H1 (cell line): ENCODE measurements at regions not wholly inside any gene's neighbourhood (a gene's known extent, or its start where the extent isn't known, plus 50 kb on each side); places are given as distances from the start of the nearest gene placed in this dataset.

Experiments used
- CTCF ChIA-PET: fragments of 300-600 bp; sonication (Branson Sonifier 250); formaldehyde crosslinking; loops from one replicate; lab custom pipeline; 2021; ENCODE audit not compliant: partially characterized antibody; lab: Charles Lee
- POLR2A ChIA-PET: fragments of 300-600 bp; sonication (Branson Sonifier 250); formaldehyde crosslinking; loops from one replicate; lab custom pipeline; 2021; ENCODE audit warnings: inconsistent platforms; ENCODE audit not compliant: partially characterized antibody; lab: Charles Lee
- DNase-seq, 2 experiments: peaks; one replicate each; pipeline versions ENCODE4 v3.0.0 to v3.0.0-alpha.2; 2010 to 2022; ENCODE audit warnings: low spot score in 2 of 2, low read depth in 1 of 2, mixed read lengths in 1 of 2
- FAIRE-seq: peaks from 2 replicates; lab custom pipeline; 2011; peaks lifted over from hg19 to GRCh38; lab: Jason Lieb, UNC
- H2AFZ ChIP-seq: 2 replicates; pipeline ENCODE4 v1.8.1; 2012; ENCODE audit warnings: low read length, inconsistent platforms
- H2AK5ac ChIP-seq: 2 replicates; pipeline ENCODE4 v1.6.1; 2013; ENCODE audit warnings: low read depth, low read length
- H2BK120ac ChIP-seq: replicated peaks from 2 replicates; pipeline ENCODE3; 2013; ENCODE audit warnings: low read depth, low read length, inconsistent platforms
- H2BK12ac ChIP-seq: 2 replicates; pipeline ENCODE4 v1.6.1; 2013; ENCODE audit warnings: low read depth, low read length
- H2BK15ac ChIP-seq: 2 replicates; pipeline ENCODE4 v1.6.1; 2013; ENCODE audit warnings: low read length
- H2BK20ac ChIP-seq: 2 replicates; pipeline ENCODE4 v1.6.1; 2013; ENCODE audit warnings: low read length
- H2BK5ac ChIP-seq: 2 replicates; pipeline ENCODE4 v1.6.1; 2013; ENCODE audit warnings: low read depth, low read length
- H3K14ac ChIP-seq: 2 replicates; pipeline ENCODE4 v1.6.1; 2013; ENCODE audit warnings: inconsistent platforms; ENCODE audit not compliant: insufficient read length
- H3K18ac ChIP-seq: 2 replicates; pipeline ENCODE4 v1.6.1; 2013; ENCODE audit warnings: low read length; ENCODE audit errors: extremely low read depth
- H3K23ac ChIP-seq: 2 replicates; pipeline ENCODE4 v1.6.1; 2013; ENCODE audit warnings: inconsistent platforms; ENCODE audit not compliant: insufficient read length
- H3K23me2 ChIP-seq: 2 replicates; pipeline ENCODE4 v1.6.1; 2013; ENCODE audit warnings: low read depth, low read length
- H3K27ac ChIP-seq: 2 replicates; pipeline ENCODE4 v1.6.1; 2011; ENCODE audit warnings: low read depth, low read length, inconsistent platforms
- H3K27me3 ChIP-seq, 4 experiments: replicated peaks in 1 of 4; 1 replicate in 1 of 4; 2 replicates in 3 of 4; pipeline versions ENCODE4 v1.6.1 to v1.8.1; 2011 to 2013; ENCODE audit warnings: low read length in 3 of 4, mild to moderate bottlenecking in 3 of 4, inconsistent platforms in 2 of 4, mixed read lengths in 2 of 4, moderate library complexity in 1 of 4; ENCODE audit not compliant: control insufficient read depth in 3 of 4, insufficient read depth in 3 of 4; ENCODE audit errors: extremely low read depth in 1 of 4
- H3K36me3 ChIP-seq, 4 experiments: 2 replicates each; pipeline versions ENCODE4 v1.6.1 to v1.8.1; 2011 to 2013; ENCODE audit warnings: mild to moderate bottlenecking in 4 of 4, low read length in 3 of 4, moderate library complexity in 2 of 4, control low read depth in 1 of 4, inconsistent platforms in 1 of 4; ENCODE audit not compliant: insufficient read depth in 4 of 4, control insufficient read depth in 2 of 4
- H3K4ac ChIP-seq: replicated peaks from 2 replicates; pipeline ENCODE3; 2013; ENCODE audit warnings: low read length, low read depth, mixed read lengths, inconsistent platforms; ENCODE audit not compliant: insufficient read length
- H3K4me1 ChIP-seq, 4 experiments: replicated peaks in 1 of 4; 1 replicate in 1 of 4; 2 replicates in 3 of 4; pipeline versions ENCODE4 v1.6.1 to v1.8.1; 2011 to 2013; ENCODE audit warnings: low read length in 3 of 4, inconsistent platforms in 2 of 4, mixed read lengths in 1 of 4; ENCODE audit not compliant: insufficient read depth in 4 of 4, control insufficient read depth in 3 of 4
- H3K4me2 ChIP-seq, 2 experiments: 2 replicates each; pipeline versions ENCODE4 v1.6.1 to v1.8.1; 2011 to 2013; ENCODE audit warnings: low read depth in 2 of 2, low read length in 2 of 2, control low read depth in 1 of 2, inconsistent platforms in 1 of 2, mild to moderate bottlenecking in 1 of 2; ENCODE audit not compliant: insufficient read depth in 1 of 2
- H3K4me3 ChIP-seq, 4 experiments: fragments of 200-600, 300-600 bp in 1 of 4; sonication (generic), shearing (Covaris generic), sonication (Bioruptor Twin) in 1 of 4; 2 replicates each; pipeline versions ENCODE4 v1.5.1 to v1.8.1; 2011 to 2016; ENCODE audit warnings: low read length in 4 of 4, low read depth in 3 of 4, control low read depth in 2 of 4, inconsistent platforms in 2 of 4, mild to moderate bottlenecking in 2 of 4, mixed read lengths in 1 of 4, moderate library complexity in 1 of 4; ENCODE audit not compliant: insufficient read depth in 2 of 4; ENCODE audit errors: extremely low read depth in 1 of 4
- H3K56ac ChIP-seq: replicated peaks from 2 replicates; pipeline ENCODE3; 2013; ENCODE audit warnings: low read depth, mild to moderate bottlenecking, mixed read lengths, low read length, inconsistent platforms; ENCODE audit not compliant: insufficient read length
- H3K79me1 ChIP-seq: 2 replicates; pipeline ENCODE4 v1.6.1; 2013; ENCODE audit warnings: low read depth, low read length, control low read depth
- H3K79me2 ChIP-seq, 2 experiments: 2 replicates each; pipeline versions ENCODE4 v1.6.1 to v1.8.1; 2012 to 2013; ENCODE audit warnings: low read length in 2 of 2, mild to moderate bottlenecking in 2 of 2, inconsistent platforms in 1 of 2; ENCODE audit not compliant: insufficient read depth in 2 of 2, control insufficient read depth in 1 of 2
- H3K9ac ChIP-seq, 4 experiments: replicated peaks in 1 of 4; 1 replicate in 1 of 4; 2 replicates in 3 of 4; pipeline versions ENCODE4 v1.6.1 to v1.8.1; 2011 to 2013; ENCODE audit warnings: low read depth in 3 of 4, low read length in 3 of 4, control low read depth in 2 of 4, mild to moderate bottlenecking in 2 of 4, moderate library complexity in 2 of 4, inconsistent platforms in 1 of 4; ENCODE audit errors: extremely low read depth in 1 of 4
- H3K9me3 ChIP-seq, 2 experiments: 2 replicates each; pipeline versions ENCODE4 v1.6.1 to v1.8.1; 2012 to 2013; ENCODE audit warnings: mild to moderate bottlenecking in 2 of 2, moderate library complexity in 2 of 2, control low read depth in 1 of 2, inconsistent platforms in 1 of 2, low read depth in 1 of 2, low read length in 1 of 2, mixed read lengths in 1 of 2; ENCODE audit not compliant: insufficient read depth in 2 of 2
- H4K20me1 ChIP-seq, 2 experiments: replicated peaks in 1 of 2; 2 replicates each; pipeline versions ENCODE3 to v1.8.1; 2011 to 2013; ENCODE audit warnings: inconsistent platforms in 2 of 2, low read length in 2 of 2, mild to moderate bottlenecking in 1 of 2; ENCODE audit not compliant: insufficient read depth in 2 of 2, control insufficient read depth in 1 of 2
- H4K5ac ChIP-seq: 2 replicates; pipeline ENCODE4 v1.6.1; 2013; ENCODE audit warnings: low read length, low read depth, mixed read lengths, inconsistent platforms; ENCODE audit not compliant: insufficient read length
- H4K8ac ChIP-seq: 2 replicates; pipeline ENCODE4 v1.8.0; 2013; ENCODE audit warnings: mild to moderate bottlenecking, moderate library complexity, low read length, inconsistent platforms; ENCODE audit not compliant: insufficient read depth; ENCODE audit errors: extremely low read depth
- H4K91ac ChIP-seq: replicated peaks from 2 replicates; pipeline ENCODE3; 2013; ENCODE audit warnings: low read length, mixed read lengths, inconsistent platforms; ENCODE audit not compliant: insufficient read length
- BRCA1 ChIP-seq: IDR thresholded peaks from 2 replicates; pipeline ENCODE4 v1.6.1; 2012; ENCODE audit warnings: low read depth, low read length, improper control_type of control experiment
- CBX8 ChIP-seq: fragments of 300-800, 300-1000 bp; sonication (generic); IDR thresholded peaks from 2 replicates; pipeline ENCODE4 v1.7.1; 2016; ENCODE audit warnings: low read depth, low read length, borderline replicate concordance
- CEBPB ChIP-seq: IDR thresholded peaks from 2 replicates; pipeline ENCODE4 v1.6.1; 2012; ENCODE audit warnings: low read depth, low read length
- GTF2F1 ChIP-seq: IDR thresholded peaks from 2 replicates; pipeline ENCODE4 v1.6.1; 2012; ENCODE audit warnings: low read depth, low read length, improper control_type of control experiment, borderline replicate concordance
- JUN ChIP-seq: IDR thresholded peaks from 2 replicates; pipeline ENCODE4 v1.6.1; 2011; ENCODE audit warnings: low read depth, mild to moderate bottlenecking, improper control_type of control experiment, low read length
- JUND ChIP-seq: IDR thresholded peaks from 2 replicates; pipeline ENCODE4 v1.6.1; 2011; ENCODE audit warnings: mild to moderate bottlenecking, improper control_type of control experiment, low read length
- POU5F1 ChIP-seq: IDR thresholded peaks from 2 replicates; pipeline ENCODE4 v1.6.1; 2011; ENCODE audit warnings: low read depth, mild to moderate bottlenecking, low read length, moderate library complexity
- RAD21 ChIP-seq, 2 experiments: IDR thresholded peaks in 1 of 2; conservative IDR thresholded peaks in 1 of 2; 2 replicates each; pipeline ENCODE4 v1.6.1; 2011; ENCODE audit warnings: low read depth in 2 of 2, low read length in 2 of 2, improper control_type of control experiment in 1 of 2, inconsistent platforms in 1 of 2, mild to moderate bottlenecking in 1 of 2, moderate library complexity in 1 of 2
- RXRA ChIP-seq: IDR thresholded peaks from 2 replicates; pipeline ENCODE4 v1.6.1; 2011; ENCODE audit warnings: low read depth, mild to moderate bottlenecking, low read length, moderate library complexity; ENCODE audit not compliant: insufficient read depth
- SIRT6 ChIP-seq: IDR thresholded peaks from one replicate; pipeline ENCODE4 v1.7.1; 2012; ENCODE audit warnings: low read length, inconsistent platforms
- TAF7 ChIP-seq: optimal IDR thresholded peaks from 2 replicates; pipeline ENCODE3; 2011; ENCODE audit warnings: low read depth, mild to moderate bottlenecking, inconsistent platforms, low read length, moderate library complexity, borderline replicate concordance
- ZNF274 ChIP-seq: IDR thresholded peaks from 2 replicates; pipeline ENCODE4 v1.7.0; 2012; ENCODE audit warnings: low read length, borderline replicate concordance; ENCODE audit errors: extremely low read depth
- WGBS, 2 experiments: shearing (Covaris generic) in 1 of 2; methylation state at CpG; one replicate each; pipeline versions ENCODE4 v1.1.6 to v1.1.7; 2013 to 2015; ENCODE audit warnings: low lambda C conversion rate in 2 of 2, mixed read lengths in 2 of 2, inconsistent platforms in 1 of 2, low coverage in 1 of 2, missing lambda C conversion rate in 1 of 2; ENCODE audit not compliant: insufficient replicate concordance in 2 of 2, insufficient coverage in 1 of 2, insufficient read length in 1 of 2; ENCODE audit errors: extremely low coverage in 1 of 2, missing lambda C conversion rate in 1 of 2; 5-methylcytosine and 5-hydroxymethylcytosine counted together

DNA sequence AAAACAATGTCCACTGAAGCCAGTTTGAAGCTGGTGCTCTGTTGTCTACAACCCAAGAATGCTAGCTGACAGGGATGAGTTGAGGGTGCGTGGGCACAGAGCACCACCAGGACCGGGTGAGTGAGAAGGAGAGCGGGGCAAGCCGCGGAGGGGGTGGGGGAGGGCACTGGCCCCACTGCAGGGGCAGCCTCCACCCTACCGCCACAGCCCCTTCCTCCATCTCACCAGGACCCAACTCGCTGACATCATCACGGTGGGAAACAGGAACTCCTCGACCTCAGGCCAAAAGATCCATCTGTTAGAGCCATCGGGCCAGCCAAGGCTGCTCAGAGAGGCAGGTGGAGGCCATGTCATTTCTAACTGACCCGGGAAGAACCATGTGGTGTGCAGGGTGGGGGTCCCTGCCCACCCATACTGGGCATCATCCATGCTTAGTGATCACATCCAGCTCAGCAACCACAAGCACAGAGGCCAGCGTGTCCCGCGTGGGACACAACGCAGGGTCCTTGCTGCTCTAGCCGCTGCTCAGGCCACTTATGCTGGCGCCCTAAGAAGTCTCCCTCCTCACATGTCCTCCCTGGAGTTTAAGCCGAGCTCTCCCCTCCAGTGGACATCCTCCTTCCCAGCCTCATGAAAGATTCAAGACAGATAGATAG is 57.6 kb upstream of the GATA2 start:
- H3K79me2 ChIP-seq: no peaks in the 10 kb centered on the region
- H3K27me3 ChIP-seq: peaks cover 0 to 22% (median 18%) of the 10 kb centered on the region in 4 experiments; a peak in 6 of 7 replicates
- no peak overlapping the region for H2BK20ac ChIP-seq
- no peak overlapping the region for H3K18ac ChIP-seq
- H3K14ac ChIP-seq: no peak overlapping the region
- H2BK12ac ChIP-seq: peak overlapping the region; percentile 0; the same call in 1 of the 2 replicates
- ChIA-PET CTCF (interaction anchor here (1.0 to 2.1 kb wide), 6 partner anchors 11 to 421 kb away, joined by 3 to 10 read pairs (median 4); no protein-coding TSS in a partner anchor), POLR2A (no interaction called here)
- FAIRE-seq: no peak
- no peak for TF ChIP-seq ZNF274
- TF ChIP-seq RAD21 (IDR thresholded peaks at IDR 0.05 in 1 of 2, conservative IDR thresholded peaks at IDR 0.05 in 1 of 2; ENCODE audit: low read depth in 2 of 2, low read length in 2 of 2): no peak
- no peak for TF ChIP-seq JUND
- TF ChIP-seq JUN: no peak
- TF ChIP-seq POU5F1: no peak
- no peak for TF ChIP-seq CEBPB
- TF ChIP-seq TAF7: no peak
- TF ChIP-seq BRCA1: no peak
- no peak for TF ChIP-seq SIRT6
- TF ChIP-seq CBX8: no peak
- TF ChIP-seq GTF2F1: no peak
- TF ChIP-seq RXRA: no peak
- H3K27ac ChIP-seq: no peak overlapping the region
- WGBS, 2 experiments: 91% methylated on average over 13 of the region's 18 CpGs; no CpG with 5 or more reads in 1 of the 2 experiments
- H3K9me3 ChIP-seq: no peaks in the 10 kb centered on the region
- H4K8ac ChIP-seq: peak overlapping the region; percentile 12; the same call in 1 of the 2 replicates
- H3K56ac ChIP-seq: no peak overlapping the region
- no peak overlapping the region for H3K23ac ChIP-seq
- H2BK120ac ChIP-seq: no peak overlapping the region
- 0 out of 2 replicates have a peak overlapping the region, but pooled peaks have one; percentile 14 for H2AK5ac ChIP-seq
- no peak overlapping the region for H3K4me3 ChIP-seq
- no peak overlapping the region for H2AFZ ChIP-seq
- 0 out of 2 replicates have a peak overlapping the region, but pooled peaks have one; percentile 9 for H2BK5ac ChIP-seq
- H3K4me1 ChIP-seq: peaks cover 0 to 13% (median 6%) of the 10 kb centered on the region in 4 experiments; a peak in 5 of 7 replicates
- no peaks in the 10 kb centered on the region for H4K20me1 ChIP-seq
- no peak overlapping the region for H4K91ac ChIP-seq
- no peak overlapping the region for H3K4ac ChIP-seq
- no peak overlapping the region for H3K9ac ChIP-seq
- no peak overlapping the region for H4K5ac ChIP-seq
- H2BK15ac ChIP-seq: no peak overlapping the region
- no peak overlapping the region for H3K4me2 ChIP-seq
- H3K79me1 ChIP-seq: no peaks in the 10 kb centered on the region
- H3K36me3 ChIP-seq: no peaks in the 10 kb centered on the region
- DNase-seq: no peak
- peaks cover 2% of the 10 kb centered on the region; the same call in 1 of the 2 replicates for H3K23me2 ChIP-seq
